Activated T-helper 17 cell treated with anti-CD3 and anti-CD28 coated beads, Interleukin-2, amount 50 U/mL, for 72 hours (primary cell): ENCODE measurements at regions not wholly inside any gene's neighbourhood (a gene's known extent, or its start where the extent isn't known, plus 50 kb on each side); places are given as distances from the start of the nearest gene placed in this dataset.

Experiments used
- ATAC-seq: fragments of 150-1000 bp; cut with Tn5 transposase; replicated peaks from 2 replicates; pipeline ENCODE4 v1.10.0; 2021; ENCODE audit warnings: mild to moderate bottlenecking, moderate library complexity
- H3K27ac Mint-ChIP-seq: one replicate; pipeline ENCODE4 v1.8.0; 2022; ENCODE audit warnings: mixed read lengths
- H3K27me3 Mint-ChIP-seq: one replicate; pipeline ENCODE4 v1.8.0; 2022; ENCODE audit warnings: mixed read lengths
- H3K36me3 Mint-ChIP-seq: one replicate; pipeline ENCODE4 v1.8.0; 2022; ENCODE audit warnings: low read depth, mild to moderate bottlenecking, mixed read lengths
- H3K4me1 Mint-ChIP-seq: one replicate; pipeline ENCODE4 v1.8.0; 2022; ENCODE audit warnings: mixed read lengths
- H3K4me3 Mint-ChIP-seq: one replicate; pipeline ENCODE4 v1.8.0; 2022; ENCODE audit warnings: mild to moderate bottlenecking, mixed read lengths
- H3K9me3 Mint-ChIP-seq: one replicate; pipeline ENCODE4 v1.8.0; 2022; ENCODE audit warnings: mixed read lengths

DNA sequence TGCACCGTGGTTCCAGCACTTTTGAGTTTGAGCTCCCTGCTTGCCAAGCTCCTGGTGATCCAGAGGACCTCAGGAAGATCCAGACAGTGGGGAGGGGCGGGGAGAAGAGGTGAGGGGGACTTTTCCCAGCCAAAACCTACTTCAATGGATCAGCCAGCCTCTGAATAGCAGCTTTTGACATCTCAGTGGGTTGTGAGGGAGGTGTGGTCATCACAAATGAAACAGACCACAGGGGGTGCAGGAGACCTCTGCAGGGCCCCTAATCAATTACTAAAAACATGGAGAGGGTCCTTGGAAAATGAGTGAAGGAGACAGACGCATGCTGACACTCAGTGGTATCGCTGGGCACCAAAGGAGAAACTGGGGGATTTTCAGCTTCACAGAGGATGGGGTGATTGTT lies 372.7 kb downstream of the ZNF521 start:
- H3K9me3 Mint-ChIP-seq = no peaks in the 10 kb centered on the region
- no peaks in the 10 kb centered on the region for H3K4me1 Mint-ChIP-seq
- no peak for ATAC-seq
- H3K4me3 Mint-ChIP-seq = no peak overlapping the region
- H3K27me3 Mint-ChIP-seq = peaks cover 6% of the 10 kb centered on the region
- H3K36me3 Mint-ChIP-seq = no peaks in the 10 kb centered on the region
- H3K27ac Mint-ChIP-seq = no peak overlapping the region

DNA sequence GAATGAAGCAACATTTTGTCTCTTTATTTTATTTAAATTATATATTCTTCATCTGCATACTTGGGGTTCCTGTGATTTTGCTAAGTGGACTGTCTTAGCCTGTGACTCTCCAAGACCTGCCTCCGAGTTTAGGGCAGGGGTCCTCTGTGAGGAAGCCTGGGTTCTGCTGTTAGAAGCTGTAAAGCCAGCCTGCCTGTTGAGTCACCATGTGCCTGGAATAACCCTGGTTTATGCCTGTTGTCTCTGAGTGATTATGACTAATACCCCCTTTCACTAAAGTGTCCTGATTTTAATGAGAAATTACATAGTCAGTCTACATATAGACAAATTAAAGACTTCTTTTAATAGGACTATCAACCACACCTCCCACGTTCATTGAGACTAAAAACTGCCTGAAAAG lies 369.1 kb downstream of the ZNF521 start:
- Mint-ChIP-seq H3K36me3 (no peaks in the 10 kb centered on the region), H3K27ac (no peak overlapping the region), H3K27me3 (peaks cover 11% of the 10 kb centered on the region), H3K4me1 (no peaks in the 10 kb centered on the region), H3K9me3 (no peaks in the 10 kb centered on the region), H3K4me3 (no peak overlapping the region)
- ATAC-seq = no peak

DNA sequence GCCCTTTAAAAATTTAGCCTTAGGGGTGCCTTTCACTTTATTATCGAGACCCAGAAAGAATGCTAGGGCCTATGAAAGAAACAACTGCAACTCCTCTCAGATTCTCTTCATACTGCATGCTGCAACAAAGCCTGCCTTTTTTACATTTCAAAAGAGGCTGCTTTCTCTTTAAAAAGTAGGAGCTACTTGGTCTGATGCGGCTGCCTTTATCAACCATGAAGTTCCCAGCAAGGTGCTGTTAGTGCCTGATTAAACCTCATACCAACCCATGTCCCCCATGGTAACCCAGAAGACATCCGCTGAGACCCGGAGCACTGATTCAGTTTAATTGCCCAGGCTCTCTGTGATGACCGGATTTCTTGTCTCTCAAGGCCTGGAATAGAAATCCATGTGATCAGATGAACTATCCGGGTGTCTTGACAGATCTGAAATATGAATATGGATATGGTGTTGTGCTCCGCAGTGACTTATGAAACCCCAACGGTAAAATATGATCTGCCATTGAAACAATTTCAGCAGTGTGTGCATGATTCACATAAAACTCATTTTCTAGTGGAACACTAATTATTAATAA lies 368.3 kb downstream of the ZNF521 start:
- Mint-ChIP-seq H3K4me1 (no peaks in the 10 kb centered on the region), H3K27me3 (peaks cover 11% of the 10 kb centered on the region), H3K27ac (no peak overlapping the region), H3K4me3 (no peak overlapping the region), H3K36me3 (no peaks in the 10 kb centered on the region), H3K9me3 (no peaks in the 10 kb centered on the region)
- no peak for ATAC-seq

DNA sequence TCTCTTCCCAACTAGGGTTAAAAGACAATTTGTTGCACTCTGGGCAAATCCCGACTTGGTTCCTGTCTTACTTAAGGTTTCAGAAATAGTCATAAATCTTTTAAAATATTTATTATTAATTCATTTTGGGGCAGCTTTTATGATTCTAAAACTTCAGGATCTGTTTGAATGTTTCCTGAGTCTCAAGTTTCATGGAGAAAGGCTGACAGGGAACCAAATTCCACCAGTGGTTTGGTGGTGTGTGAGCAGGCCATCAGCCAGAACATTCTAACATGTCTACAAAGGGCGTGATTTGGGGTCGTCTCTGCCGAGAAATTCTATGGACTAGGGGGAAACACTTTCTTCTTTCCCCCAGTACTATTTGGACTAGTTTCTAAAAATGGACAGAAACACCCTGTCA lies 366.4 kb downstream of the ZNF521 start:
- Mint-ChIP-seq H3K9me3 (no peaks in the 10 kb centered on the region), H3K27ac (no peak overlapping the region), H3K4me1 (no peaks in the 10 kb centered on the region), H3K27me3 (peaks cover 8% of the 10 kb centered on the region), H3K36me3 (no peaks in the 10 kb centered on the region), H3K4me3 (no peak overlapping the region)
- ATAC-seq = no peak

DNA sequence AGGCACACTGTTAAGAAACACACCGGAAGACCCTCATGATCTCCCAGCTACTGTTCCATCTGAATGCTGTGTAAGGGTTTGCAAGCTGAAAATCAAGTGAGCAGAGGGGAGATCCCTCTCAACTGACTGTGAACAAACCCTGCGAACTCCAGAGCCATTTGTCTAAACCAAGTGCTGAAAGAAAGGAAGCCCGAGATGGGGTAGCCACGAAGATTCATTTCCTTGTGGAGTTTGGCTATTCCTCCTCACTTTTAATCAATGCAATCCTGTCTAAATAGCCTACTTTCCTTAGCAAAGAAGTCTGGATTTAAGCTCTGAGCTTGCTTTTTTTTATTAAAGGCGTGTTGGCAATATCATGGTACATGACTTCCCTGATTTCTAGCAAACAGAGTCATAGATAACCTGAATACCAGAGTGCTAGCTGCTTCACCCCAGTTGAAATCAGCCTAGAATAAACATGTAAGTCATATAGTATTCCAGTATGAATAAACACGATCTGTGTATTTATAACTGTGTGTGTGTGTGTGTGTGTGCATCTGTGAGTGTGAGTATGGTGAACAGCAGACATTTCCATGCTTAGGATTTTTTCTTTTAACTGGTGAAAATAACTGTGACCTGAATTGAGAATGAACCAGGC lies 365.2 kb downstream of the ZNF521 start:
- H3K36me3 Mint-ChIP-seq = no peaks in the 10 kb centered on the region
- no peak overlapping the region for H3K4me3 Mint-ChIP-seq
- peaks cover 8% of the 10 kb centered on the region for H3K27me3 Mint-ChIP-seq
- H3K27ac Mint-ChIP-seq = no peak overlapping the region
- ATAC-seq = no peak
- no peaks in the 10 kb centered on the region for H3K9me3 Mint-ChIP-seq
- no peaks in the 10 kb centered on the region for H3K4me1 Mint-ChIP-seq

DNA sequence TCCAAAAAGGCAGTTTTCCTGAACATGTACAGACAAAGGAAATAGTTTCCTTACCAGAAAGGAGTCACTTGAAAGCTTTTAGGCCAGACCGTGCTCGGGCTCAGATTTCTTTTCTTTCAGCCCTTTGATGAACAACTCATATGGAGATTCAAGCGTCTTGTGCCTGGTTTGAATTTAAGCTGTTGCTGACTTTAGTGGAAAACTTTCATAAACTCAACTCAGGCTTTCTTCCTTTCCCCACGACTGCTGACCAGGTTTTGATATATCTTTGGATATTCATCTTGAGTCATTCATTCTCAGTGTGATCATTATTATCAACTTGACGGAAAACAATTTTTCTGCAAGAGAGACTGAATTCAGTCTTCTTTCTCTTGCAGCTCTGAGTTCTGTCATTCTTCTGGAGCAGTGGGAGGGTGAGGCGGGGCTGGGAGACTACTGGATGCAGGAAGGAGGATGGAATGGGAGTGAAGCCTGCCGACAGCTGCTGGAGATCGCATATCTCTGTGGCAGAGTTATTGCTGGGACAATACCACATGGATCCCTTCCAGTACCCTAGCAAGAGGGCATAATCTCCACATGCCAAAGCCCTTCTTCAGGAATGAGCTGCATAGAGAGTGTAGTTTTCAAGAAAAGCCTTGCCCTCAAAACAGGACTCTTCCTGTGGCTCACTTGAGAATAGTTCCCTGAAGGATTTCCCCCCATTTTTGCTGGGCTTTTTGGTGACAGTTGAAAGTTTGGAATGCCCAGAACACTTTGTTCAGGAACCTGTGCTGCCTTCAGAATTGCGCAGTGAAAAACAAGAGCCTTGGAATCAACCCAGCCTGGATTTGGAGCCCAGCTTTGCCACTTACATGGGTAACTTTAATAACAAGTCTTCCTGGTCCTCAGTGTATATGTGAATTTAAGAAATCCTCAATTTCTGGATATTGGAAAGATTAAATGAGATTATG lies 364.4 kb downstream of the ZNF521 start:
- H3K36me3 Mint-ChIP-seq = no peaks in the 10 kb centered on the region
- H3K27me3 Mint-ChIP-seq = peaks cover 5% of the 10 kb centered on the region
- no peak for ATAC-seq
- H3K27ac Mint-ChIP-seq = no peak overlapping the region
- no peaks in the 10 kb centered on the region for H3K9me3 Mint-ChIP-seq
- no peaks in the 10 kb centered on the region for H3K4me1 Mint-ChIP-seq
- no peak overlapping the region for H3K4me3 Mint-ChIP-seq

DNA sequence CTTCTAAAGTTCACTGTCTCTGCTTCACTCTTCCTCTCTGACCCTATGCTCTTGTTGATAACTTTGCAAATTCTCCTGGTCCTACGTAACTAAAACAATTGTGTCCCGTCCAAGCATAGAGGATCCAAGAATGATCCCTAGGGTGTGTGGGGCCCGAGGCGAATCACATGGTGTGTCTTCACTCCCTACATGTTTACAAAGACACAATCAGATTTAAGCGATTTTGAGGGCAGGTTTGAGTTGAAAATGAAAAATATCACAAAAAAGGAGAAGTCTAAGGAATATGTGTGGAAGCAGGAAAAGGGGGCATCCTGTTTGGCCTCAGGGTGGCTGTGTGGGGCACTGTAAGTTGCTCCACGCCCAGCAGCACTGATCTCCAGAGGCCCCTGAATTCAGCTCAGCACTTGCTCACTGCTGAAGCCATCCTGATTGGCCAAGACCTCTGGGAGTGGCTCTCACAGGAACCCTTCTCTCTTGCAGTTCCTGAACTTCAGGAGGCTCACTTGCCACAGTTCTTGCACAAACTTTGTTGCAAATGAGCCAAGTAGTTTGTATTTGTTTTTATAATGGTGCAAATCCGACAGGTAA lies 363.6 kb downstream of the ZNF521 start:
- Mint-ChIP-seq H3K4me3 (no peak overlapping the region), H3K4me1 (no peaks in the 10 kb centered on the region), H3K36me3 (no peaks in the 10 kb centered on the region), H3K27me3 (peaks cover 5% of the 10 kb centered on the region), H3K27ac (no peak overlapping the region), H3K9me3 (peaks cover under 1% of the 10 kb centered on the region)
- no peak for ATAC-seq

DNA sequence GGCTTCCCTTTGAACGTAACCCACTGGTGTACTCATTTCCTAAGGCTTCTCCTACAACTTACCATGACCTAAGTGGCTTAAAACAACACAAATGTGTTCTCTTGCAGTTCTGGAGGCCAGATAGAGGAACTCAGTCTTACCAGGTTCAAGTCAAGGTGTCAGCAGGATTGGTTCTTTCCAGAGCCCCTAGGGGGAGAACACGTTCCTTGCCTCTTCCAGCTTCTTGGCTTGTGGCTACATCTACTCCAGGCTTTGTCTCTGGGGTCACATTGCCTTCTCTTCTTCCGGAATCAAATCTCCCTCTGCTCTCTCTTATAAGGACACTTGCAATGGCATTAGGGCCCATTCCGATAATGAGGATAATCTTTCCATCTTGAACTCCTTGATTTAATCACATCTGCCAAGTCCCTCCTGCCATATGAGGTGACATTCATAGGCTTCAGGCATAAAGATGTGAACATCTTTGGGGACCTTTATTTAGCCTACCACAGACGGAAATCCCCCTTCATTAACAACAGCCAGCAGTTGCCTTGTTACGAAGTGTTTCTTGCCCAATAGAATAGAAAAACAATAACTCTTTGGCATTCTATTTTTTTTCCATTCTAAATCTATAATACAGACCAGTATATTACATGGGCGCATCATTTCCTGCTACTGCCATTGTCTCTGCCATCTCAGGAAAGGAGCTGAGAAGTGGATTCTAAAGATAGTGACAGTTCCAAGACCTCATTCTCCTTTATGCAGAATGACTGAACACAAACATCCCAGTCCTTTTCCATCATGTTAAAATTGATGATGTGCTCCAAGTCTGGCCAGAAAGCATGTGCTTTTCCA lies 362.0 kb downstream of the ZNF521 start:
- Mint-ChIP-seq H3K27ac (no peak overlapping the region), H3K36me3 (no peaks in the 10 kb centered on the region), H3K4me1 (no peaks in the 10 kb centered on the region), H3K4me3 (no peak overlapping the region), H3K27me3 (peaks cover 2% of the 10 kb centered on the region), H3K9me3 (peaks cover 5% of the 10 kb centered on the region)
- no peak for ATAC-seq

DNA sequence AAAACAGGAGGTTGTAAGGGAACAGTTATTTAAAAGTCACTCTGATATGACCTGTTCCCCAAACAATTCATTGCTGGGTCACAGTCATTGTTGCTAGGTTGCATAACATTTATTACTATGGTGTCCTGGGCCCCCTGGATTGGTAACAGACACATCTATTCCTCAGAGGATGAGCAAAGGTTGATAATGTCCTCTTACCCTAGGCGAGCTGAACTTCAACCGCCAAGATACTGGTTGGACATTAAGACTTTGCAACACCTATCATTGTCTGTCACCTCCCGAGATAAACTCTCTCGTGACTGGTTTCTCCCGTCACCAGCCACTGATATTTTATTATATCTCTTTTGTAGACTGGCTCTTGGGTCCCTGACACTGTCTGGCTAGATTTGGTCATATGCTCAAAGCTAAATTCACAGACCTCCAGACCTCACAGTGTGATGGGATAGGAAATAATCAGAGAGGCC lies 361.3 kb downstream of the ZNF521 start:
- Mint-ChIP-seq H3K36me3 (no peaks in the 10 kb centered on the region), H3K4me3 (no peak overlapping the region), H3K27ac (no peak overlapping the region), H3K4me1 (no peaks in the 10 kb centered on the region), H3K27me3 (no peaks in the 10 kb centered on the region), H3K9me3 (peaks cover 5% of the 10 kb centered on the region)
- ATAC-seq = no peak

DNA sequence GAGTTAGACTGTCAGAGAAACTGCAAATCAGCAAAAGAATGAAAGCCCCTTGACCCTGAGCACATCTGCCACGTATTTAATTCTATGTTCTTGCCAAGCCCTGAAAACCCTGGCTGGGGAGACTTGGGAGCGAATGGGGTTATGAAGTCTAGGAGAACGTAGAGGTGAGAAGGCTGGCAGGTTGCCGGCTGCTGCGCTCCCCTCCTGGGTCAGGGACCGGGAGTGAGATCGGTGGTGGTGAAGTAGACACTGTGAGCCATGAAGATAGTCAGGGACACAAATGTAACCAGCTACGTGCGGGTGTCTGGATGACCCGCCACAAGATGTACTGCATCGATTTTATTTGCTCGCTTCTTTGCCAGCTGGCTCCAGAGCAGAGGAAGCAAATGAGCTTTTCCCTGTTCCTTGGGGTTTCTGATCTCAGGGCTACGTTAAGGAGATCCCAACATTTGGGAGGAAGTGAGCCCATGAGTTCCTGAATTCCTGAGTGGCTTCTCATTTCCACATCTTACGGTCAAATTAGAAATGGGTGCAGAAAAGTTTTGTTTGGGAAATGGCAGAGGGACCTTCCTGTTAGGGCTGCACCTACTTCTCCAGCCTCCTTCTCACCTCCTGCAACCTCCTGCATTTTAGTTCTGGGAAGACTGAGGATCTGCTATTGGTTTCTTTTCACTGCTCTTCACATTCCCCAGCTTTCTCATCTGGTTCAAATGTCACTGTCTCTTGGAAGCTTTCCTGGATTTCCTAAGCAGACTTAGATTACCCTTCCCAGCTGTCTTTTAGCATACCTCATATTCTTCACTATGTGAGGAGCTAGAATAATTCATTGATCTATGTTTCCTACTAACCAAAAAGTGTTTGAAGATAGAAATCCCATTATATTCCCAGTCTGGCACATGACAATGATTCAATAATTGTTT lies 360.6 kb downstream of the ZNF521 start:
- ATAC-seq = no peak
- no peaks in the 10 kb centered on the region for H3K4me1 Mint-ChIP-seq
- no peak overlapping the region for H3K27ac Mint-ChIP-seq
- no peak overlapping the region for H3K4me3 Mint-ChIP-seq
- H3K36me3 Mint-ChIP-seq = no peaks in the 10 kb centered on the region
- H3K27me3 Mint-ChIP-seq = no peaks in the 10 kb centered on the region
- H3K9me3 Mint-ChIP-seq = peaks cover 5% of the 10 kb centered on the region

DNA sequence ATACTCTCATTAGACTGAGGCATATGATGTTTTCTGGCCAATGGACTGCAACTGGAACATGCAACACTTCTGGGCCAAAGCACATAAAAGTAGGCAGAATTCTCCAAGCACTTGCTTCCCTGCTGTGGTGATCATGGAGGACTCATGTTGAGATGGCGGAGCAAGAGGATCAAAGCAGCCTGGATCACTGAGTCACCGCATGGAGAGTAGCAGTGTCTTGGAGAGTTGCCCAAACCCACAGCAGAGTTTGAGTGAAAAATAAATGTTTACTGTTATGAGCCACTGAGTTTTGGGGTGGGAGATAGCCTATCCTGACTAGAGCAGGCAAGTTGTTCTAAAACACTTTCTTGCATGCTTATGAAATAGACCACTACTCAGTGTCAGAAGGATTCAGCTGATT lies 359.5 kb downstream of the ZNF521 start:
- Mint-ChIP-seq H3K27me3 (peaks cover 4% of the 10 kb centered on the region), H3K4me3 (no peak overlapping the region), H3K4me1 (no peaks in the 10 kb centered on the region), H3K9me3 (peaks cover 5% of the 10 kb centered on the region), H3K36me3 (no peaks in the 10 kb centered on the region), H3K27ac (no peak overlapping the region)
- no peak for ATAC-seq

DNA sequence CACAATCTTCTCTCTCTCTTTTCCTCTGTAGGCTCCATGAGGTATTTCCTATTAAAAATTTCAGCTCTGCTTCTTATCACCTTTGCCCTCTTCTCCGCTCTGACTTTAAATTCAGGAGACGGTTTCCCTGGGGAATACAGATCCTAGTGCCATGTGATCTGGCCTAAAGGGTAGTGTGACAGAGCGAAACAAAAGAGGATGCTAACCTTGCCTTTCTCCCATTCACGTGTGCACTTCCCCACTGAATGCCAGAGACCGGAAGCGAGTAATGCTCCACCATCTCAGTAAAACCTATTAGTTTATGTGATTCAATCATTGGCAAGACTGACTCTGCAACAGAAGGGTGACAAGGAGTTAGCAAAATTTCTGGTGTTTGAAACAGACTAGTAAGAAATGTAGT lies 358.3 kb downstream of the ZNF521 start:
- no peaks in the 10 kb centered on the region for H3K36me3 Mint-ChIP-seq
- ATAC-seq = no peak
- H3K4me3 Mint-ChIP-seq = no peak overlapping the region
- peaks cover 4% of the 10 kb centered on the region for H3K27me3 Mint-ChIP-seq
- H3K9me3 Mint-ChIP-seq = peaks cover 5% of the 10 kb centered on the region
- no peaks in the 10 kb centered on the region for H3K4me1 Mint-ChIP-seq
- H3K27ac Mint-ChIP-seq = no peak overlapping the region

DNA sequence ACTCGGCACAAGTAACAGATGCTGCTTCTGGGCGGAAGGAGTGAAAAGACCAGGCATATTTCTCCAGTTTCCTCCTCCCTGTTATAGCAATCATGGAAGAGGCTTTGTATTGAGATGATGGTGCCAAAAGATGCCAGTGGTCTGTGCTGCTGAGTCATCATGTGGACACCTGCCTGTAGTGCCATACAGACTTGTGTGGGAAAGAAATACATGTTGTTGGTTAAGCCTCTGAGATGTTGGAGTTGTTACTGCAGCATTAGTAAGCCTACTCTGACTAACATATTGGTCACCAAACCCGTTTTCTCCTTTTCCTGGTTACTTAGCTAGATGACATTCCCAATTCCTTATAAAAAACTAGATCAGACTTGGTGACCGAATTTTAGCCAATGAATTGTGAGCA lies 356.9 kb downstream of the ZNF521 start:
- Mint-ChIP-seq H3K4me3 (no peak overlapping the region), H3K27ac (no peak overlapping the region), H3K36me3 (no peaks in the 10 kb centered on the region), H3K27me3 (peaks cover 4% of the 10 kb centered on the region), H3K4me1 (no peaks in the 10 kb centered on the region), H3K9me3 (peaks cover 8% of the 10 kb centered on the region)
- ATAC-seq = no peak
